Fibroblast of lung (primary cell): ENCODE measurements at regions not wholly inside any gene's neighbourhood (a gene's known extent, or its start where the extent isn't known, plus 50 kb on each side); places are given as distances from the start of the nearest gene placed in this dataset.

Source experiments
- DNase-seq, 2 donors: peaks; one replicate each; pipeline versions ENCODE4 v3.0.0 to v3.0.0-alpha.2; 2010; ENCODE audit warnings: low read depth in 2 of 2
- H2AFZ ChIP-seq: 2 replicates; pipeline ENCODE4 v1.5.1; 2012; ENCODE audit warnings: low read length, control low read depth, inconsistent platforms
- H3K27ac ChIP-seq: 2 replicates; pipeline ENCODE4 v1.5.1; 2011; ENCODE audit warnings: low read length, control low read depth; ENCODE audit not compliant: insufficient read depth
- H3K27me3 ChIP-seq: 2 replicates; pipeline ENCODE4 v1.5.1; 2011; ENCODE audit warnings: mild to moderate bottlenecking, low read length; ENCODE audit not compliant: control insufficient read depth, insufficient read depth
- H3K36me3 ChIP-seq: 2 replicates; pipeline ENCODE4 v1.5.1; 2011; ENCODE audit warnings: low read length; ENCODE audit not compliant: control insufficient read depth, insufficient read depth
- H3K4me1 ChIP-seq: 2 replicates; pipeline ENCODE4 v1.5.1; 2011; ENCODE audit warnings: low read length; ENCODE audit not compliant: control insufficient read depth, insufficient read depth; ENCODE audit errors: extremely low read depth
- H3K4me2 ChIP-seq: 2 replicates; pipeline ENCODE4 v1.5.1; 2011; ENCODE audit warnings: low read length, control low read depth; ENCODE audit not compliant: insufficient read depth; ENCODE audit errors: extremely low read depth
- H3K4me3 ChIP-seq, 4 experiments: fragments of 200-600 bp in 1 of 4; sonication (generic) in 1 of 4; replicated peaks in 1 of 4; 2 replicates each; pipeline ENCODE4 v1.5.1; 2011 to 2016; ENCODE audit warnings: low read length in 4 of 4, low read depth in 3 of 4, mild to moderate bottlenecking in 3 of 4, control low read depth in 2 of 4, inconsistent platforms in 1 of 4, mixed read lengths in 1 of 4; ENCODE audit not compliant: insufficient read depth in 1 of 4; ENCODE audit errors: control extremely low read depth in 1 of 4
- H3K79me2 ChIP-seq: 2 replicates; pipeline ENCODE4 v1.5.1; 2012; ENCODE audit warnings: mild to moderate bottlenecking, low read length, inconsistent platforms; ENCODE audit not compliant: control insufficient read depth, insufficient read depth
- H3K9ac ChIP-seq: 2 replicates; pipeline ENCODE4 v1.5.1; 2011; ENCODE audit warnings: mild to moderate bottlenecking, low read length, control low read depth; ENCODE audit not compliant: insufficient read depth
- H3K9me3 ChIP-seq: 2 replicates; pipeline ENCODE4 v1.5.1; 2012; ENCODE audit warnings: low read depth, low read length; ENCODE audit not compliant: control insufficient read depth, insufficient read depth
- H4K20me1 ChIP-seq: 2 replicates; pipeline ENCODE4 v1.5.1; 2011; ENCODE audit warnings: low read length; ENCODE audit not compliant: control insufficient read depth, insufficient read depth; ENCODE audit errors: extremely low read depth
- EZH2 ChIP-seq: IDR thresholded peaks from 2 replicates; pipeline ENCODE4 v1.5.1; 2012; ENCODE audit warnings: low read length, control low read depth, mild to moderate bottlenecking; ENCODE audit errors: missing control alignments
- TF ChIP-seq, protein P1 (sequence below), 2 donors: IDR thresholded peaks in 1 of 2; conservative IDR thresholded peaks in 1 of 2; 1 replicate in 1 of 2; 2 replicates in 1 of 2; pipeline ENCODE4 v1.5.1; 2011 to 2012; ENCODE audit warnings: low read length in 2 of 2, control low read depth in 1 of 2, inconsistent platforms in 1 of 2, low read depth in 1 of 2, mild to moderate bottlenecking in 1 of 2

DNA sequence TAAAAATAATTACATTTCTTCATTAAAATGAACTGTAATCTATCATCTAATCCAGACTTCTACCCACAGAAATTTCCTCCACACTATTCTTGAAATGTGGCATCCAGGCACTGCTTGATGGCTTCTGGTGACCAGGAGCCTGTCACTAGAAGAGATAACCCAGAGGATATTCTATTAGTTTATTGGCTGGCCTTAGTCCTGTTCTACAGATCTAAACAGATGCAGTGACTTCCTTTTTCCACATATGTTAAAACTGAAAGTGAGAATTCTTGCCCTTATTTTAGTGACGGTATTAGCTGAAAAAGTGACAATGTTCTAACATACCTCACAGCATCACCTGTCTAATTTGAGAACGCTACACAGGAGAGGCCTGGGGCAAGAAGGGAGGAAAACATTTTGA, 775.4 kb downstream of the TSN start:
- Histone ChIP-seq H3K27ac (no peak overlapping the region), H3K27me3 (no peaks in the 10 kb centered on the region), H3K4me2 (no peak overlapping the region), H4K20me1 (no peaks in the 10 kb centered on the region), H3K36me3 (no peaks in the 10 kb centered on the region), H3K4me3 (no peak overlapping the region), H2AFZ (no peak overlapping the region), H3K9me3 (no peaks in the 10 kb centered on the region), H3K79me2 (no peaks in the 10 kb centered on the region), H3K4me1 (no peaks in the 10 kb centered on the region), H3K9ac (no peak overlapping the region)
- no peak for DNase-seq
- TF ChIP-seq EZH2 = no peak
- TF ChIP-seq, protein P1, sequence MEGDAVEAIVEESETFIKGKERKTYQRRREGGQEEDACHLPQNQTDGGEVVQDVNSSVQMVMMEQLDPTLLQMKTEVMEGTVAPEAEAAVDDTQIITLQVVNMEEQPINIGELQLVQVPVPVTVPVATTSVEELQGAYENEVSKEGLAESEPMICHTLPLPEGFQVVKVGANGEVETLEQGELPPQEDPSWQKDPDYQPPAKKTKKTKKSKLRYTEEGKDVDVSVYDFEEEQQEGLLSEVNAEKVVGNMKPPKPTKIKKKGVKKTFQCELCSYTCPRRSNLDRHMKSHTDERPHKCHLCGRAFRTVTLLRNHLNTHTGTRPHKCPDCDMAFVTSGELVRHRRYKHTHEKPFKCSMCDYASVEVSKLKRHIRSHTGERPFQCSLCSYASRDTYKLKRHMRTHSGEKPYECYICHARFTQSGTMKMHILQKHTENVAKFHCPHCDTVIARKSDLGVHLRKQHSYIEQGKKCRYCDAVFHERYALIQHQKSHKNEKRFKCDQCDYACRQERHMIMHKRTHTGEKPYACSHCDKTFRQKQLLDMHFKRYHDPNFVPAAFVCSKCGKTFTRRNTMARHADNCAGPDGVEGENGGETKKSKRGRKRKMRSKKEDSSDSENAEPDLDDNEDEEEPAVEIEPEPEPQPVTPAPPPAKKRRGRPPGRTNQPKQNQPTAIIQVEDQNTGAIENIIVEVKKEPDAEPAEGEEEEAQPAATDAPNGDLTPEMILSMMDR (conservative IDR thresholded peaks at IDR 0.05 in 1 of 2, IDR thresholded peaks at IDR 0.05 in 1 of 2; ENCODE audit: low read depth in 1 of 2, low read length in 2 of 2) = no peak

DNA sequence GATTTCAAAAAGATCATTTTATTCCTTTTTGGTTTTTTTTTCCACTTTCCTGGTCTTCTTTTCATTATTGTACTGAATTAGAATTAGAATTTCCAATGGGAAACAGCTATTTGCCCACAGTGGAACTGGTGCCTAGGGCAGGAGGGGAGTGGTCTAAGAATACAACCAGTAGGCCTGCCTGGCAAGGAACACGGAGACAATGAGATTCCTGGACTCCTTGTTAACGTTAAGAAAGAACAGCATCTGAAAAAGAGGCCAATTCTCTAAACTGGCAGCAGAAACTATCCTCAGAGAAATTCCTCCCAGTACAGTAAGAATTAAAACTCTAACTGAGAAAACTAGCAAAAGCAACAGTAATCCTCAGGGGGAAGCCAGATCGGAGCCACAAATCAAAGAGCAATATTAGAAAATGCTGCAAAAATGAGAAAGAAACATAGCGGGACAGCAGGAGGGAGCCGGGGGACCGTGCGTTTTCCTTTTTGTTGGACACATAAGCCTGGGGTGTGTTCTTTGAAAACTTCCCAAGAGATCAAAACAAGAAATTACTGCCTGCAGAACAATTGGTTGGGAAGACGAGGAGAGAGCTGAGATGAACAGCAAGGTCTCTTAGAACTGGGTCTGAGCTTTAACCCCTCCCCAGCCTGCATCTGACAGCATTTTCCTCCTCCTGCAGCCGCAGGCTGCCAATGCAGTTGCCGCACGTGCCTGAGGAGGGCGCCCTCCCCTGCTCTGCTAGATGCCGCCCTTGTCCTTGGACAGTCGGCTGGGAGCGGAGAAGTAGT, 776.0 kb downstream of the TSN start:
- no peak for DNase-seq
- H3K9me3 ChIP-seq = no peaks in the 10 kb centered on the region
- TF ChIP-seq, protein P1 (conservative IDR thresholded peaks at IDR 0.05 in 1 of 2, IDR thresholded peaks at IDR 0.05 in 1 of 2; ENCODE audit: low read depth in 1 of 2, low read length in 2 of 2) = peak in 1 of 2 donors; percentile 7
- no peak for TF ChIP-seq EZH2
- H3K4me1 ChIP-seq = no peaks in the 10 kb centered on the region
- H3K27ac ChIP-seq = no peak overlapping the region
- H4K20me1 ChIP-seq = no peaks in the 10 kb centered on the region
- H3K9ac ChIP-seq = no peak overlapping the region
- H3K4me2 ChIP-seq = no peak overlapping the region
- no peak overlapping the region for H3K4me3 ChIP-seq
- H2AFZ ChIP-seq = no peak overlapping the region
- no peaks in the 10 kb centered on the region for H3K27me3 ChIP-seq
- no peaks in the 10 kb centered on the region for H3K36me3 ChIP-seq
- no peaks in the 10 kb centered on the region for H3K79me2 ChIP-seq

DNA sequence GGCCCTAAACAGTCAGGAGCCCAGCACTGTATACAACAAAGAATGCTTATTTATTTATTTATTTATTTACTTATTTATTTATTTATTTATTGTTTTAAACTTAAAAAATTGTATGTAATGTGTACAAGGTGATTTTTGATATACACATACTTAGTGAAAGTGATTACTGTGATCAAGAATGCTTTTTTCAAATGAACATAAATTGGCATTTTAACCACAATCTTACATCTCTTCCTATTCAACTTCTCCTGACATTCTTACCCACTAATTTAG, 776.6 kb downstream of the TSN start:
- no peaks in the 10 kb centered on the region for H3K4me1 ChIP-seq
- no peak for TF ChIP-seq EZH2
- TF ChIP-seq, protein P1 (conservative IDR thresholded peaks at IDR 0.05 in 1 of 2, IDR thresholded peaks at IDR 0.05 in 1 of 2; ENCODE audit: low read depth in 1 of 2, low read length in 2 of 2) = no peak
- no peaks in the 10 kb centered on the region for H3K27me3 ChIP-seq

More for the DNA sequence above, 776.6 kb downstream of the TSN start:
- Histone ChIP-seq H3K27ac (no peak overlapping the region), H3K9ac (no peak overlapping the region), H3K4me2 (no peak overlapping the region), H3K79me2 (no peaks in the 10 kb centered on the region), H2AFZ (no peak overlapping the region), H3K9me3 (no peaks in the 10 kb centered on the region), H3K36me3 (no peaks in the 10 kb centered on the region), H4K20me1 (no peaks in the 10 kb centered on the region), H3K4me3 (no peak overlapping the region)
- no peak for DNase-seq
